GM18907 (cell line): ENCODE measurements at regions not wholly inside any gene's neighbourhood (a gene's known extent, or its start where the extent isn't known, plus 50 kb on each side); places are given as distances from the start of the nearest gene placed in this dataset.
A peak's percentile ranks its signal among the peaks of the same experiment; 100 is the strongest.

Experiments used
- ATAC-seq: cut with Tn5 transposase; IDR thresholded peaks from one replicate; pipeline ENCODE4 v1.9.1; 2021; ENCODE audit warnings: mild to moderate bottlenecking, moderate library complexity; ENCODE audit not compliant: unreplicated experiment

DNA sequence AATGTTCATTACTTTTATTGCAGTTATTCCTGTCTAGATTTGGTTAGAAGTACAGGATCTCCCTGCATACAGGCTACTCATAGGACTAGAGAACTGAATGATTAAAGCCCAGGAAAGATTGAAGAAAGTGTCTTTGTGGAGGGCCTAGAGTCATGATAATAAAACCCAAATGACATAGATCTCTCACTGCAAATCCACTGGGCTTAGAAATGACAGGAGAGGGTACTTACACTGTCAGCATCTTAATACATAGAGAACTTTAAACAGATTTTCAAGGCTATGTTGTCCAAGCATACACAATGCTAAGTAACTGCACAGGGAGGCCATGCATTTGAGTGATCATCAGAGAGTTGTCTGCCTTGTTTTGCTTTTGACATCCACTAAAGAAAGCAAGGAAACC lies 383.8 kb upstream of the MAP3K7 start:
- no peak for ATAC-seq

DNA sequence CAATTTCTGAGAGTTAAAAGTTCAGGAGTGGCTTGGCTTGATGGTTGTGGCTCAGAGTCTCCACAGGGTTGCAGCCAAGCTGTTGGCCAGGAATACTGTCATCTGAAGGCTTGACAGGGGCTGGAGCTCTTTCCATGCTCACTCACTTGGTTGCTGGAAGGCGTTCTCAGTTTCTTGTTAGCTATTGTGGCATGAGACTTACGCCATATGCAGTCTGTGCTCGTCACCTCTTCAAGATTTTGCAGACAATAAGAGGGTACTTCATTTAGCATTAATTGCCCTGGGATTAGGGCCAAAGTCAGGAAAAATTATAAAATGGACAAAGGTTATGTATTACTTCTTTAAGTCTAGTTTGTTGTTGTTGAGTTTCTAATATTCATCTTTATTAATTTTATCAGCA lies 380.6 kb upstream of the MAP3K7 start:
- no peak for ATAC-seq

DNA sequence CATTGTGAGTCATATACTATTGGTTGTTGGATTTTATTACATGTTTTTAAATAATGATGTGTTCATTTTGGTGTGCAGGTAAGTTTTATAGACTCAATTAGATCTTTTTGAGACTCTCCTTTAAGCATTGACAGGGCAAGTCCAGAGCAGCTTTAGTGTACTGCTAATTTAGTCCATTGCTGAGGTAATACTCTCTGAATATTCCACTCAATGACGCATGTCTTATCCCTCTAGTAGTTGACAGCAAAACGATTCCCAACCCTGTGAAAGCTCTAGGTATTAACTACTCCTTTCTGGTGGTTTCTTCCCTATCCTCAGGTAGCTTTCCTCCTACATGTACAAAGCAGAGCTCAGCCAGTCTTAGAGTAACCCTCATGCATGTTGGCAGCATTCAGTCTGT lies 373.5 kb upstream of the MAP3K7 start:
- ATAC-seq = no peak

- no peak for ATAC-seq
These were observed 368.4 kb upstream of the MAP3K7 start for GRCh38 chr6:90955246-90955645.

GRCh38 chr6:90953405-90954161 lies 366.7 kb upstream of the MAP3K7 start:
- no peak for ATAC-seq

GRCh38 chr6:90952176-90952575 lies 365.3 kb upstream of the MAP3K7 start:
- no peak for ATAC-seq

- no peak for ATAC-seq
These were observed 361.7 kb upstream of the MAP3K7 start for GRCh38 chr6:90948540-90948939.

- no peak for ATAC-seq
These were observed 360.6 kb upstream of the MAP3K7 start for GRCh38 chr6:90947184-90948064.

- ATAC-seq = no peak
These were observed 355.0 kb upstream of the MAP3K7 start for GRCh38 chr6:90941885-90942284.

DNA sequence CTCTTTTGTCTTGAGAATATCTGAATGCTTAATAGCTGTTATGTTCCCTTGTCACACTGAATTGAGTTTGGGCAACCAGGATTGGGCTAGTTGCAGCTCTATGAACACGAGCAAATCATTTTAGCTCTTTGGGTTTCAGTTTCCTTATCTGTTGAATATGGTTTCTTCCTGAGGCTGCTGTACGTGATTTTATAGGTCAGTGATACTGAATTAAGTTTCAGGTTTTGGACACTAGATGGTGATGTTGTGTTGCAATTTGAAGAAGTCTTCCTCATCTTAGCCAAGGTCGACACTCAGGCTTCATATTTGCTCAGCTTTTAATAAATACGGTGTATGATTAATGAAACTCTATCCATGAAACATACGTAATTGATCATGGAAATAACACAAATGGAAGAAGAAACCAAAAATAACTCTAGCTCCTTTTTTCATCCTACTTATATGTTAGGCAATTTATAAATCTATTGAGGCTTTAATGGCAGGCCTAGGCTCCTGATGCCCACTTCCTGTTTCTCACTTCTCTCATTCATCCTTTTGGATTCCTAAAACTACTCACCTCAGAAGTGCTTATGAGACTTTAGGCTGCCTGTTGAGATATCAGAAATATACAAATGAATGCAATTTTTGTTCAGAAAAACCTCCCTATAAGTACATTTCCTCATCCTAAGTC lies 354.1 kb upstream of the MAP3K7 start:
- ATAC-seq = peak; percentile 97

DNA sequence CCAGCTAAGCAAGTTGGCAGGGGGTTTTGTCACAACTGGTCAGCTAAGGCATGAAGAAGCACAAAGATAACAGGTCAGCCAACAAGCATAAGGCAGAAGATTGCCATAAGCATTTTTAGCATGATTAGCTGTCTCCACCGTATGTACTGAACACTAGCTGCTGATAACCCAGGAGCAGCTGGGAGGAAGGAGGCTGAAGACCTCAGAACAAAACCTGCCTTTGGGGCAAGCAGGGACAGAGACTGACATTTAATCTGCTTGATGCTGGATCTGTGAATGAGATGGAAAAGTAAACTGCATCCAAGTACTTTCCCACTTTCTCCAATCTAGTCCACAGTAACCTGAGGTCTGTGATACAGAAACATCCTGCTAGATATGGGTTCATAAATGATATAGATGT lies 353.0 kb upstream of the MAP3K7 start:
- ATAC-seq = no peak

GRCh38 chr6:90938122-90938521 lies 351.2 kb upstream of the MAP3K7 start:
- ATAC-seq = no peak

DNA sequence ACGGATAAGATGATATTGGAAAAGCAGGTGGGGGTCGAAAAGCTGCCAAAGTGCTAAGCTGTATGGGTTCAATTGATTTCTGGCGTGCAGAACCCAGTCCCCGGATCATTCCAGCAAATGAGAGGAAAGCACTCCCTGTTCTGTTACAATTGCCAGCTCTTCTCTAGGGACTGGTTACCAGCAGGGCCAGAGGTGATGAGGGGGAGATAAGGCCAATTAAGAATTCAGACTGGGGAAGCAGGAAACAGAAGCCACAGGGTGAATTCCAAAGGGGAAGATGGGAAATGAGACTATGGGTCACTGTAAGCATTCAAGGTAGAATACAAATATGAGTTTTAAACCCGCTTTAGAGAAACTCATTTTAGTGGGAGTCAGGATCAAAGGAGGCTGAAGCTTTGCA lies 349.4 kb upstream of the MAP3K7 start:
- no peak for ATAC-seq

DNA sequence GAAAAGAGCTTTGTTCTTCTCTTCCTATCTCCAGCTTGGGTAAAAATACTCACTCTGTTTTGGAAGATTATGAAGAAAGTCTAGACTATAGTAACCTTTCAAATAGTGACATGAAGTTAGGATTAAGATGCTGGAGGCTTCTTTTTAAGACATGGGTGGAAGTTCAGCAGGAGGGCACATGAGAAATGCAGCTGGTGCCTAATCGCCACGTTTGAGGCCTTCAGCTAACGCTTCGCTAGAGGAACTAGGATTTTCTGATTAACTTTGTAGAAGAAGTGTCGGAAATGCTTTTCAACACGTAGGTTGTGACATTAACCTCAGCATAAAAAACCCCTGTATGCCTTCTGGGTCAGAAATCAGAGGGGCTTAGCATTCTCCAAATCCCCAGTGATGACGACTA lies 348.1 kb upstream of the MAP3K7 start:
- ATAC-seq = no peak

DNA sequence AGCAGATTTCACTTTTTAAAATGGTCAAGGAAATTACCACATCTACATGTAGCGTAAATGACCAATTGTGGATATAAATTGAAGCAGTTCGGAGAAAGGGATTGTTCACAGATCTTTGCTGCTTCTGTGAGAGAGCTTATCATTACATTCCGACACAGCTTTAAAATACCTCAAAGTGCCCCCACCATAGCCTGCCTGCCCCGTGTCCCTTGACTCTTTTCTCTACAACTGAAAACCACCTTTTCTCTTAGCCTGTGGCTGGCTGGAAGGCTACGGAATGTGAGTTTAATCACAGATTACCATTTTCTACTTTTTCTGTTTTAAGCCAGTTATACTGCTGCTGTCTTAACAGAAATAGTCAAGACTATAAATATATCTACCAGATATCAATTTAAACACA lies 347.2 kb upstream of the MAP3K7 start:
- ATAC-seq = no peak

- ATAC-seq = no peak
These were observed 345.5 kb upstream of the MAP3K7 start for GRCh38 chr6:90932351-90932750.

DNA sequence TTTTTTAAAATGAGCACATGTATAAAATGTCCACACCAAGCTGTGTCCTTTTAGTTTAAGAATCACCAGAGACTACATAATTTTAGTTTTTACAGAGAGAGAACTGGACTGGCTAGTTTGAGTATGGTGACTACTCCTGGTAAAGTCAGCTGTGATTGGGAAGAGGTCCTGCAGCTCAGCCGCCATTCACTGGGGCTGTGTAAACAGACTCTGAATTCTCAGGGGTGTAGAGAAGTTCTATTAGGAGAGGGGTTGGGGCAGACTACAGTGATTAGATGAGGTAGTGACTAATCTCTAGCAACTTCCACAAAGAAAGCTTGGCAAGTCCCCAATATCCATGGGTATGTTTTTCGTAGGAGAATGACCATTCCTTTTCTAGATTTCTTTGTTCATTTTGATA lies 341.2 kb upstream of the MAP3K7 start:
- ATAC-seq = no peak

GRCh38 chr6:90925726-90926125 lies 338.9 kb upstream of the MAP3K7 start:
- ATAC-seq = no peak

- ATAC-seq = no peak
These were observed 335.5 kb upstream of the MAP3K7 start for GRCh38 chr6:90922325-90922724.

DNA sequence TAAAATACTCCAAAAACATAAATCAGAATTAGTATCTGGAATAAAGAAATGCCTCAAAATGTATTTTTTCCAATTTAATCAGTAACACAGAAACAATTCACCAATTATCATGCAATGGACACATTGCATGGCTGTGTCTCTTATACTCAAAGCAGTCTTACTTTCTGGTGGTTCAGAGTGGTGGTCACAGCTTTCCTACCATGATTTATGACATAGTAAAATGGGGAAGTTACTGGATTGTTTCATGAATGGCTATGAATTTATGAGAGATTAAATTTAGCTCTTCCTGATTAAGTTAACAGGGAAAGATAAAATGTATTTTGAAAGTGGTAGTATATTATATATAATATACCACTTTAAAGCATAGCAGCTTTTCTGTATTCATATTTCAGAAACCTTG lies 331.5 kb upstream of the MAP3K7 start:
- ATAC-seq = no peak

- ATAC-seq = no peak
These were observed 330.5 kb upstream of the MAP3K7 start for GRCh38 chr6:90917376-90917775.

- no peak for ATAC-seq
These were observed 330.1 kb upstream of the MAP3K7 start for GRCh38 chr6:90916968-90917367.
